Gastroesophageal sphincter (tissue), 4 donors: ENCODE measurements at regions not wholly inside any gene's neighbourhood (a gene's known extent, or its start where the extent isn't known, plus 50 kb on each side); places are given as distances from the start of the nearest gene placed in this dataset.

ENCODE experiments used
- ATAC-seq: fragments of 150-250 bp; one replicate; pipeline ENCODE4 v1.9.1; 2016; ENCODE audit warnings: mild to moderate bottlenecking, moderate library complexity
- H3K27ac ChIP-seq, 4 donors: fragments of 200-600 bp; sonication (generic) in 3 of 4; 1 replicate in 3 of 4; 2 replicates in 1 of 4; pipeline ENCODE4 v1.5.1; 2016 to 2019
- H3K27me3 ChIP-seq: fragments of 200-600 bp; sonication (generic); one replicate; pipeline ENCODE4 v1.5.1; 2019
- H3K36me3 ChIP-seq, 2 donors: fragments of 200-600 bp; sonication (generic); one replicate each; pipeline ENCODE4 v1.5.1; 2019; ENCODE audit warnings: control low read depth in 1 of 2
- H3K4me1 ChIP-seq, 3 donors: fragments of 200-600 bp; sonication (generic); 1 replicate in 2 of 3; 2 replicates in 1 of 3; pipeline ENCODE4 v1.5.1; 2016 to 2019; ENCODE audit warnings: control low read depth in 2 of 3
- H3K4me3 ChIP-seq, 2 donors: fragments of 200-600 bp; sonication (generic); one replicate each; pipeline ENCODE4 v1.5.1; 2019; ENCODE audit warnings: mild to moderate bottlenecking in 1 of 2, moderate library complexity in 1 of 2
- H3K9me3 ChIP-seq, 3 donors: fragments of 200-600 bp; sonication (generic); one replicate each; pipeline ENCODE4 v1.5.1; 2017 to 2019; ENCODE audit warnings: control low read depth in 2 of 3
- CTCF ChIP-seq, 4 experiments: fragments of 200-600 bp in 2 of 4; fragments of 450-650 bp in 2 of 4; sonication (generic) in 1 of 4; IDR thresholded peaks; one replicate each; pipeline ENCODE4 v1.5.1; 2017 to 2019; ENCODE audit warnings: antibody characterized with exemption in 4 of 4, mild to moderate bottlenecking in 2 of 4, moderate library complexity in 2 of 4
- EP300 ChIP-seq: sonication (generic); formaldehyde crosslinking; IDR thresholded peaks from one replicate; pipeline ENCODE4 v1.6.1; 2017; ENCODE audit warnings: antibody characterized with exemption, mild to moderate bottlenecking
- POLR2A ChIP-seq, 2 donors: fragments of 450-650 bp; IDR thresholded peaks; one replicate each; pipeline ENCODE4 v1.6.1; 2017; ENCODE audit warnings: antibody characterized with exemption in 2 of 2, mild to moderate bottlenecking in 2 of 2, moderate library complexity in 1 of 2
- POLR2AphosphoS5 ChIP-seq: sonication (generic); formaldehyde crosslinking; IDR thresholded peaks from one replicate; pipeline ENCODE4 v1.6.1; 2017; ENCODE audit warnings: antibody characterized with exemption
- WGBS, 2 donors: methylation state at CpG; one replicate each; pipeline ENCODE4 v1.1.5; 2018; ENCODE audit warnings: low coverage in 1 of 2; 5-methylcytosine and 5-hydroxymethylcytosine counted together

GRCh38 chr16:52748741-52749140 lies 201.8 kb upstream of the TOX3 start:
- Histone ChIP-seq H3K4me3 (no peak overlapping the region), H3K27me3 (peaks cover 17% of the 10 kb centered on the region), H3K9me3 (no peaks in the 10 kb centered on the region), H3K27ac (no peak overlapping the region), H3K4me1 (no peaks in the 10 kb centered on the region), H3K36me3 (no peaks in the 10 kb centered on the region)
- WGBS, 2 donors: 30 to 33% methylated on average over 4 of the region's 4 CpGs
- TF ChIP-seq POLR2AphosphoS5: no peak
- TF ChIP-seq POLR2A (IDR thresholded peaks at IDR 0.05): no peak
- TF ChIP-seq EP300: no peak
- TF ChIP-seq CTCF (IDR thresholded peaks at IDR 0.05): no peak
- no peak for ATAC-seq

- Histone ChIP-seq H3K9me3 (no peaks in the 10 kb centered on the region), H3K27ac (no peak overlapping the region), H3K27me3 (peaks cover 17% of the 10 kb centered on the region), H3K4me3 (no peak overlapping the region), H3K36me3 (no peaks in the 10 kb centered on the region), H3K4me1 (no peaks in the 10 kb centered on the region)
- TF ChIP-seq CTCF (IDR thresholded peaks at IDR 0.05) (no peak), POLR2A (IDR thresholded peaks at IDR 0.05) (no peak), EP300 (no peak), POLR2AphosphoS5 (no peak)
- no peak for ATAC-seq
- 60 to 73% methylated on average over 2 of the region's 2 CpGs for WGBS, 2 donors
Measured at GRCh38 chr16:52747088-52747595, 200.2 kb upstream of the TOX3 start.

- H3K4me3 ChIP-seq: no peak overlapping the region
- TF ChIP-seq EP300: no peak
- no peak for TF ChIP-seq POLR2A (IDR thresholded peaks at IDR 0.05)
- no peak for TF ChIP-seq POLR2AphosphoS5
- TF ChIP-seq CTCF (IDR thresholded peaks at IDR 0.05): no peak
- H3K27ac ChIP-seq: no peak overlapping the region
- peaks cover 4% of the 10 kb centered on the region for H3K27me3 ChIP-seq
- no peaks in the 10 kb centered on the region for H3K4me1 ChIP-seq
- no peaks in the 10 kb centered on the region for H3K36me3 ChIP-seq
- 74 to 84% methylated on average over 2 to 3 of the region's 3 CpGs for WGBS, 2 donors
- H3K9me3 ChIP-seq: no peaks in the 10 kb centered on the region
- no peak for ATAC-seq
Measured at GRCh38 chr16:52743707-52744106, 196.8 kb upstream of the TOX3 start.

GRCh38 chr16:52742608-52743170 lies 195.7 kb upstream of the TOX3 start:
- TF ChIP-seq EP300: no peak
- no peak for TF ChIP-seq CTCF (IDR thresholded peaks at IDR 0.05)
- TF ChIP-seq POLR2AphosphoS5: no peak
- TF ChIP-seq POLR2A (IDR thresholded peaks at IDR 0.05): no peak
- Histone ChIP-seq H3K27ac (no peak overlapping the region), H3K4me3 (no peak overlapping the region), H3K27me3 (peaks cover 12% of the 10 kb centered on the region), H3K9me3 (no peaks in the 10 kb centered on the region), H3K36me3 (no peaks in the 10 kb centered on the region), H3K4me1 (no peaks in the 10 kb centered on the region)
- 60 to 76% methylated on average over 4 of the region's 4 CpGs for WGBS, 2 donors
- no peak for ATAC-seq

- peaks cover 18% of the 10 kb centered on the region for H3K27me3 ChIP-seq
- H3K4me1 ChIP-seq: no peaks in the 10 kb centered on the region
- H3K9me3 ChIP-seq: no peaks in the 10 kb centered on the region
- WGBS, 2 donors: 85% methylated on average over 8 of the region's 8 CpGs
- H3K4me3 ChIP-seq: no peak overlapping the region
- H3K27ac ChIP-seq: no peak overlapping the region
- TF ChIP-seq POLR2AphosphoS5 (no peak), POLR2A (IDR thresholded peaks at IDR 0.05) (no peak), CTCF (IDR thresholded peaks at IDR 0.05) (no peak), EP300 (no peak)
- no peak for ATAC-seq
- H3K36me3 ChIP-seq: no peaks in the 10 kb centered on the region
Measured at GRCh38 chr16:52742052-52742451, 195.1 kb upstream of the TOX3 start.
